Liver (tissue), 8 donors: ENCODE measurements at regions not wholly inside any gene's neighbourhood (a gene's known extent, or its start where the extent isn't known, plus 50 kb on each side); places are given as distances from the start of the nearest gene placed in this dataset.

ENCODE experiments used
- DNase-seq: peaks from one replicate; pipeline ENCODE4 v3.0.0-alpha.2; 2017; ENCODE audit warnings: low spot score
- H3K27ac ChIP-seq, 2 donors: one replicate each; pipeline ENCODE4 v1.7.0; 2013; ENCODE audit warnings: inconsistent platforms in 2 of 2, low read length in 2 of 2, control low read depth in 1 of 2, low read depth in 1 of 2, mild to moderate bottlenecking in 1 of 2
- H3K27me3 ChIP-seq, 4 donors: one replicate each; pipeline versions ENCODE4 v1.6.1 to v1.7.0; 2013; ENCODE audit warnings: low read length in 3 of 4, inconsistent platforms in 1 of 4, mild to moderate bottlenecking in 1 of 4, moderate library complexity in 1 of 4; ENCODE audit not compliant: control insufficient read depth in 4 of 4, insufficient read depth in 4 of 4
- H3K36me3 ChIP-seq, 4 donors: one replicate each; pipeline versions ENCODE4 v1.6.1 to v1.7.0; 2013; ENCODE audit warnings: low read length in 3 of 4, mild to moderate bottlenecking in 3 of 4, low read depth in 1 of 4, moderate library complexity in 1 of 4; ENCODE audit not compliant: control insufficient read depth in 4 of 4, insufficient read depth in 3 of 4
- H3K4me1 ChIP-seq, 4 donors: one replicate each; pipeline versions ENCODE4 v1.6.1 to v1.7.0; 2013; ENCODE audit warnings: low read length in 3 of 4, mild to moderate bottlenecking in 3 of 4, moderate library complexity in 1 of 4; ENCODE audit not compliant: control insufficient read depth in 4 of 4, insufficient read depth in 4 of 4
- H3K4me3 ChIP-seq, 3 donors: one replicate each; pipeline versions ENCODE4 v1.6.1 to v1.7.0; 2013; ENCODE audit warnings: low read length in 3 of 3, control low read depth in 1 of 3, low read depth in 1 of 3, mild to moderate bottlenecking in 1 of 3
- H3K9ac ChIP-seq, 2 donors: one replicate each; pipeline ENCODE4 v1.7.0; 2013; ENCODE audit warnings: low read length in 2 of 2, mild to moderate bottlenecking in 2 of 2, moderate library complexity in 2 of 2, control low read depth in 1 of 2, low read depth in 1 of 2
- H3K9me3 ChIP-seq, 4 donors: one replicate each; pipeline versions ENCODE4 v1.6.1 to v1.7.0; 2013; ENCODE audit warnings: low read length in 3 of 4; ENCODE audit not compliant: control insufficient read depth in 4 of 4
- EGR1 ChIP-seq, 2 donors: IDR thresholded peaks; 2 replicates each; pipeline ENCODE4 v1.6.1; 2016 to 2018; ENCODE audit warnings: antibody characterized with exemption in 2 of 2, low read depth in 2 of 2
- FOXA1 ChIP-seq: IDR thresholded peaks from 2 replicates; pipeline ENCODE4 v1.6.1; 2016; ENCODE audit warnings: antibody characterized with exemption
- FOXA2 ChIP-seq: IDR thresholded peaks from 2 replicates; pipeline ENCODE4 v1.6.1; 2016; ENCODE audit warnings: antibody characterized with exemption
- GABPA ChIP-seq, 2 donors: IDR thresholded peaks in 1 of 2; conservative IDR thresholded peaks in 1 of 2; 2 replicates each; pipeline ENCODE4 v1.6.1; 2016; ENCODE audit warnings: antibody characterized with exemption in 2 of 2, mild to moderate bottlenecking in 1 of 2, moderate library complexity in 1 of 2
- HNF4A ChIP-seq, 2 donors: conservative IDR thresholded peaks; 2 replicates each; pipeline ENCODE4 v1.6.1; 2016; ENCODE audit warnings: antibody characterized with exemption in 2 of 2, mild to moderate bottlenecking in 2 of 2
- HNF4G ChIP-seq: IDR thresholded peaks from 2 replicates; pipeline ENCODE4 v1.6.1; 2016; ENCODE audit warnings: antibody characterized with exemption
- JUND ChIP-seq, 2 donors: IDR thresholded peaks; 2 replicates each; pipeline ENCODE4 v1.6.1; 2016; ENCODE audit warnings: antibody characterized with exemption in 2 of 2
- NR2F2 ChIP-seq: IDR thresholded peaks from 2 replicates; pipeline ENCODE4 v1.6.1; 2016; ENCODE audit warnings: antibody characterized with exemption
- RAD21 ChIP-seq, 2 donors: IDR thresholded peaks; 2 replicates each; pipeline ENCODE4 v1.6.1; 2016; ENCODE audit warnings: antibody characterized with exemption in 2 of 2, mild to moderate bottlenecking in 2 of 2
- RXRA ChIP-seq, 2 donors: IDR thresholded peaks; 2 replicates each; pipeline ENCODE4 v1.6.1; 2017 to 2018; ENCODE audit warnings: antibody characterized with exemption in 2 of 2, mild to moderate bottlenecking in 1 of 2
- SP1 ChIP-seq: IDR thresholded peaks from 2 replicates; pipeline ENCODE4 v1.6.1; 2018; ENCODE audit warnings: antibody characterized with exemption, mild to moderate bottlenecking
- TAF1 ChIP-seq: conservative IDR thresholded peaks from 2 replicates; pipeline ENCODE4 v1.6.1; 2016; ENCODE audit warnings: antibody characterized with exemption, mild to moderate bottlenecking
- YY1 ChIP-seq: IDR thresholded peaks from 2 replicates; pipeline ENCODE4 v1.6.1; 2016; ENCODE audit warnings: antibody characterized with exemption, mild to moderate bottlenecking
- WGBS: extraction: QIAGEN DNeasy Blood & Tissue Kit; methylation state at CpG from one replicate; pipeline ENCODE4 v1.1.7; 2013; 5-methylcytosine and 5-hydroxymethylcytosine counted together
- TF ChIP-seq, protein P1 (sequence below): fragments of 150-350 bp; IDR thresholded peaks from 2 replicates; pipeline ENCODE4 v1.5.1; 2017; ENCODE audit warnings: improper control_type of control experiment, low read depth, low read length; ENCODE audit not compliant: missing input control
- TF ChIP-seq, protein P2 (sequence below): IDR thresholded peaks from 2 replicates; pipeline ENCODE4 v1.6.1; 2016; ENCODE audit warnings: antibody characterized with exemption
- TF ChIP-seq, protein P3 (sequence below): IDR thresholded peaks from 2 replicates; pipeline ENCODE4 v1.6.1; 2016; ENCODE audit warnings: antibody characterized with exemption
- TF ChIP-seq, protein P4 (sequence below): IDR thresholded peaks from 2 replicates; pipeline ENCODE4 v1.6.1; 2016; ENCODE audit warnings: antibody characterized with exemption
- donor health status: healthy.
- donor health status: healthy.
- donor health status: healthy.
- donor health status: healthy.
- donor health status: healthy.

DNA sequence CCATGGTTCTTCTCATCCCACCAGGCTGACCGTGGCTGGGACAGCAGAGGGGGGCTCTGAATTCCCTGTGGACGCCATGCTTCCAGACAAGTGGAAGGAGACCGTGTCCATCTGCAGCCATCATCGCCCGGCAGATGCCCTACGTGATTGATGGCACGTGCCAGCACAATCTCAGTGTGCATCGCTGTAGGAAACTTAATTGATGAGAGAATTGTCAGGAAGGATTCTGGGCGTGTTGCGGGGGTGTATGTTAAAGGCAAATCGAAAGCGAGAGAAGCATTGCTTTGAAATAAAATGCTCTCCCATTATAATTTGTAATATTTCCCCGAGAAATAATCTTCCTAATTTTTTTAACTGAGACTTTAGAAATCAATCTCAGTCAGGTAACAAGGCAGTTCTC is 185.5 kb upstream of the CDH4 start:
- WGBS: 89% methylated on average over 13 of the region's 13 CpGs
- no peak for DNase-seq
- no peak overlapping the region for H3K4me3 ChIP-seq
- H3K36me3 ChIP-seq: no peaks in the 10 kb centered on the region
- H3K27me3 ChIP-seq: no peaks in the 10 kb centered on the region
- H3K9ac ChIP-seq: no peak overlapping the region
- TF ChIP-seq FOXA2 (no peak), SP1 (no peak), GABPA (IDR thresholded peaks at IDR 0.05 in 1 of 2, conservative IDR thresholded peaks at IDR 0.05 in 1 of 2) (no peak), RXRA (IDR thresholded peaks at IDR 0.05) (no peak), HNF4A (conservative IDR thresholded peaks at IDR 0.05) (no peak), TAF1 (no peak), EGR1 (IDR thresholded peaks at IDR 0.05; ENCODE audit: low read depth in 2 of 2) (no peak), JUND (IDR thresholded peaks at IDR 0.05) (no peak), FOXA1 (no peak)
- TF ChIP-seq, protein P1, sequence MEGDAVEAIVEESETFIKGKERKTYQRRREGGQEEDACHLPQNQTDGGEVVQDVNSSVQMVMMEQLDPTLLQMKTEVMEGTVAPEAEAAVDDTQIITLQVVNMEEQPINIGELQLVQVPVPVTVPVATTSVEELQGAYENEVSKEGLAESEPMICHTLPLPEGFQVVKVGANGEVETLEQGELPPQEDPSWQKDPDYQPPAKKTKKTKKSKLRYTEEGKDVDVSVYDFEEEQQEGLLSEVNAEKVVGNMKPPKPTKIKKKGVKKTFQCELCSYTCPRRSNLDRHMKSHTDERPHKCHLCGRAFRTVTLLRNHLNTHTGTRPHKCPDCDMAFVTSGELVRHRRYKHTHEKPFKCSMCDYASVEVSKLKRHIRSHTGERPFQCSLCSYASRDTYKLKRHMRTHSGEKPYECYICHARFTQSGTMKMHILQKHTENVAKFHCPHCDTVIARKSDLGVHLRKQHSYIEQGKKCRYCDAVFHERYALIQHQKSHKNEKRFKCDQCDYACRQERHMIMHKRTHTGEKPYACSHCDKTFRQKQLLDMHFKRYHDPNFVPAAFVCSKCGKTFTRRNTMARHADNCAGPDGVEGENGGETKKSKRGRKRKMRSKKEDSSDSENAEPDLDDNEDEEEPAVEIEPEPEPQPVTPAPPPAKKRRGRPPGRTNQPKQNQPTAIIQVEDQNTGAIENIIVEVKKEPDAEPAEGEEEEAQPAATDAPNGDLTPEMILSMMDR: no peak
- TF ChIP-seq, protein P2, sequence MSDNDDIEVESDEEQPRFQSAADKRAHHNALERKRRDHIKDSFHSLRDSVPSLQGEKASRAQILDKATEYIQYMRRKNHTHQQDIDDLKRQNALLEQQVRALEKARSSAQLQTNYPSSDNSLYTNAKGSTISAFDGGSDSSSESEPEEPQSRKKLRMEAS: no peak
- no peak overlapping the region for H3K27ac ChIP-seq
- no peaks in the 10 kb centered on the region for H3K4me1 ChIP-seq
- no peaks in the 10 kb centered on the region for H3K9me3 ChIP-seq

DNA sequence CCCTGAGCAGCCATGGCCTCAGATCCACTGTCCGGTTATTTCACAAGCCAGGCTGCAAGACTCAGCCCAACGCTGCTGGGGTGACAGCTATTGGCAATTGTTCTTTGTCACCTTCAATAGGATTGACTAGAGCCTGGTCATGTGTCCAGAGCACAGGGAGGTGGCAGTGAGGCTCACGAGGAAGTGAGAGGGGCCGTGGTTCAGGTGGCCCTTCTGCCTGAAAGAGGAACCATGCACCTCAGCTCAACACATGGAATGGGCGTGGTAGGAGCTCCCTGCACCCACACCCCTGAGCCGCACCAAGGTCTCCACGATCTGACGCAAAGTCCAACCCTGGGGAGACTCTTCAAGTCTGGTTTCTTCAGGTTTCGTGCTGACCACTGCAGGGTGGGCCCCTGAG is 184.8 kb upstream of the CDH4 start:
- no peaks in the 10 kb centered on the region for H3K9me3 ChIP-seq
- DNase-seq: no peak
- H3K27ac ChIP-seq: no peak overlapping the region
- 83% methylated on average over 9 of the region's 9 CpGs for WGBS
- H3K4me1 ChIP-seq: no peaks in the 10 kb centered on the region
- no peaks in the 10 kb centered on the region for H3K36me3 ChIP-seq
- H3K27me3 ChIP-seq: no peaks in the 10 kb centered on the region
- no peak overlapping the region for H3K9ac ChIP-seq
- no peak overlapping the region for H3K4me3 ChIP-seq
- TF ChIP-seq GABPA (IDR thresholded peaks at IDR 0.05 in 1 of 2, conservative IDR thresholded peaks at IDR 0.05 in 1 of 2) (no peak), NR2F2 (no peak), RAD21 (IDR thresholded peaks at IDR 0.05) (no peak), JUND (IDR thresholded peaks at IDR 0.05) (no peak), HNF4A (conservative IDR thresholded peaks at IDR 0.05) (no peak), YY1 (no peak), HNF4G (no peak), FOXA2 (no peak)
- TF ChIP-seq, protein P1: no peak
- TF ChIP-seq, protein P3, sequence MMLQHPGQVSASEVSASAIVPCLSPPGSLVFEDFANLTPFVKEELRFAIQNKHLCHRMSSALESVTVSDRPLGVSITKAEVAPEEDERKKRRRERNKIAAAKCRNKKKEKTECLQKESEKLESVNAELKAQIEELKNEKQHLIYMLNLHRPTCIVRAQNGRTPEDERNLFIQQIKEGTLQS: no peak
- TF ChIP-seq, protein P4, sequence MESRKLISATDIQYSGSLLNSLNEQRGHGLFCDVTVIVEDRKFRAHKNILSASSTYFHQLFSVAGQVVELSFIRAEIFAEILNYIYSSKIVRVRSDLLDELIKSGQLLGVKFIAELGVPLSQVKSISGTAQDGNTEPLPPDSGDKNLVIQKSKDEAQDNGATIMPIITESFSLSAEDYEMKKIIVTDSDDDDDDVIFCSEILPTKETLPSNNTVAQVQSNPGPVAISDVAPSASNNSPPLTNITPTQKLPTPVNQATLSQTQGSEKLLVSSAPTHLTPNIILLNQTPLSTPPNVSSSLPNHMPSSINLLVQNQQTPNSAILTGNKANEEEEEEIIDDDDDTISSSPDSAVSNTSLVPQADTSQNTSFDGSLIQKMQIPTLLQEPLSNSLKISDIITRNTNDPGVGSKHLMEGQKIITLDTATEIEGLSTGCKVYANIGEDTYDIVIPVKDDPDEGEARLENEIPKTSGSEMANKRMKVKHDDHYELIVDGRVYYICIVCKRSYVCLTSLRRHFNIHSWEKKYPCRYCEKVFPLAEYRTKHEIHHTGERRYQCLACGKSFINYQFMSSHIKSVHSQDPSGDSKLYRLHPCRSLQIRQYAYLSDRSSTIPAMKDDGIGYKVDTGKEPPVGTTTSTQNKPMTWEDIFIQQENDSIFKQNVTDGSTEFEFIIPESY: no peak
